Hepatocyte (in vitro differentiated cells): ENCODE measurements at regions not wholly inside any gene's neighbourhood (a gene's known extent, or its start where the extent isn't known, plus 50 kb on each side); places are given as distances from the start of the nearest gene placed in this dataset.

Source experiments
- DNase-seq: peaks from one replicate; pipeline ENCODE4 v3.0.0-alpha.2; 2016; ENCODE audit warnings: low spot score
- H2AFZ ChIP-seq: fragments of 200-600 bp; sonication (generic); 2 replicates; pipeline ENCODE4 v1.6.0; 2016; ENCODE audit warnings: antibody characterized with exemption, mild to moderate bottlenecking
- H3K27ac ChIP-seq: fragments of 200-600 bp; sonication (generic); 2 replicates; pipeline ENCODE4 v1.5.1; 2016; ENCODE audit warnings: mild to moderate bottlenecking
- H3K27me3 ChIP-seq: fragments of 200-600 bp; sonication (generic); 2 replicates; pipeline ENCODE4 v1.6.1; 2016
- H3K36me3 ChIP-seq: fragments of 200-600 bp; sonication (generic); replicated peaks from 2 replicates; pipeline ENCODE4 v1.5.1; 2016; ENCODE audit warnings: low read depth; ENCODE audit not compliant: insufficient read depth
- H3K4me1 ChIP-seq: fragments of 200-600 bp; sonication (generic); 2 replicates; pipeline ENCODE4 v1.5.1; 2016; ENCODE audit warnings: mild to moderate bottlenecking, moderate library complexity; ENCODE audit not compliant: insufficient read depth
- H3K4me2 ChIP-seq: fragments of 200-600 bp; sonication (generic); 2 replicates; pipeline ENCODE4 v1.6.0; 2016
- H3K4me3 ChIP-seq: fragments of 200-600 bp; sonication (generic); 2 replicates; pipeline ENCODE4 v1.5.1; 2016; ENCODE audit warnings: mild to moderate bottlenecking
- H3K79me2 ChIP-seq: fragments of 200-600 bp; sonication (generic); 2 replicates; pipeline ENCODE4 v1.6.0; 2017; ENCODE audit warnings: mild to moderate bottlenecking
- H3K9me2 ChIP-seq: fragments of 200-600 bp; sonication (generic); replicated peaks from 2 replicates; pipeline ENCODE4 v1.6.0; 2017; ENCODE audit warnings: mild to moderate bottlenecking; ENCODE audit not compliant: insufficient read depth
- H3K9me3 ChIP-seq: fragments of 200-600 bp; sonication (generic); 2 replicates; pipeline ENCODE4 v1.5.1; 2016; ENCODE audit warnings: low read depth, mild to moderate bottlenecking
- H4K20me1 ChIP-seq: fragments of 200-600 bp; sonication (generic); 2 replicates; pipeline ENCODE4 v1.6.0; 2016; ENCODE audit warnings: mild to moderate bottlenecking; ENCODE audit not compliant: insufficient read depth, poor library complexity, severe bottlenecking
- EZH2 ChIP-seq: fragments of 200-600 bp; sonication (generic); IDR thresholded peaks from 2 replicates; pipeline ENCODE4 v1.6.1; 2016; ENCODE audit warnings: antibody characterized with exemption, mild to moderate bottlenecking, borderline replicate concordance
- EZH2phosphoT487 ChIP-seq: fragments of 200-600 bp; sonication (generic); IDR thresholded peaks from one replicate; pipeline ENCODE4 v1.6.1; 2018; ENCODE audit warnings: antibody characterized with exemption, mild to moderate bottlenecking, low read depth, moderate library complexity; ENCODE audit not compliant: unreplicated experiment, severe bottlenecking
- WGBS: methylation state at CpG from one replicate; pipeline ENCODE4 v1.1.6; 2016; ENCODE audit warnings: low lambda C conversion rate; ENCODE audit errors: missing lambda C conversion rate; 5-methylcytosine and 5-hydroxymethylcytosine counted together
- TF ChIP-seq, protein P1 (sequence below): fragments of 200-600 bp; sonication (generic); IDR thresholded peaks from 2 replicates; pipeline ENCODE4 v1.5.1; 2016; ENCODE audit warnings: antibody characterized with exemption, mild to moderate bottlenecking; ENCODE audit not compliant: poor library complexity

DNA sequence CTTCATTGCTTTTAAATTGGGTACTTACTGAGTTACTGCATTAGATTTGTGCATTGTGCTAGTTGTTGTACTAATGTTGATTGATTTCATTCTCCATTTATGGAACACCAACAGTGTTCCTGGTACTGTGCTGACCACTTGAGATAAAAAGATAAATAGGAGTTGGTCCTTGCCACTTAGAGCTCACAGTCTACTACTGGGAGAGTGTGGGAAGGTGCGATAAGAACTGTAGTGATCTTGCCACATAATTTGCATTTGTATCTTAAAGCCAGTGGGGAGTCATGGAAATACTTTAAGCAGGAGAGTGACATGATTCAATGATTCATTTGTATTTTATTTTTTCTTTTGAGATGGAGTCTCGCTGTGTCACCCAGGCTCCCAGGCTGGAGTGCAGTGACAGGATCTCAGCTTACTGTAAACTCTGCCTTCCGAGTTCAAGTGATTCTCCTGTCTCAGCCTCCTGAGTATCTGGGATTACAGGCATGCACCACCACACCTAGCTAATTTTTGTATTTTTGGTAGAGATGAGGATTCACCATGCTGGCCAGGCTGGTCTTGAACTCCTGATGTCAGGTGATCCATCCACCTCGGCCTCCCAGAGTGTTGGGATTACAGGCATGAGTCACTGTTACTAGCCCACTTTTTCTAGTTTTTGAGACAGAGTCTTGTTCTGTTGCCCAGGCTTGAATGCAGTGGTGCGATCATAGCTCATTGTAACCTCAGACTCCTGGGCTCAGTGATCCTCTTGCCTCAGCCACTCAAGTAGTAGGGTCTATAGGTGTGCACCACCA, 51.2 kb upstream of the TMEM248 start:
- Histone ChIP-seq H3K4me2 (no peak overlapping the region), H3K4me3 (no peak overlapping the region), H3K36me3 (no peaks in the 10 kb centered on the region), H3K4me1 (peaks cover 3% of the 10 kb centered on the region), H3K79me2 (no peaks in the 10 kb centered on the region), H3K9me3 (no peaks in the 10 kb centered on the region), H3K27ac (no peak overlapping the region), H4K20me1 (no peaks in the 10 kb centered on the region), H2AFZ (no peak overlapping the region), H3K9me2 (no peaks in the 10 kb centered on the region), H3K27me3 (no peaks in the 10 kb centered on the region)
- TF ChIP-seq EZH2phosphoT487 (no peak), EZH2 (no peak)
- TF ChIP-seq, protein P1, sequence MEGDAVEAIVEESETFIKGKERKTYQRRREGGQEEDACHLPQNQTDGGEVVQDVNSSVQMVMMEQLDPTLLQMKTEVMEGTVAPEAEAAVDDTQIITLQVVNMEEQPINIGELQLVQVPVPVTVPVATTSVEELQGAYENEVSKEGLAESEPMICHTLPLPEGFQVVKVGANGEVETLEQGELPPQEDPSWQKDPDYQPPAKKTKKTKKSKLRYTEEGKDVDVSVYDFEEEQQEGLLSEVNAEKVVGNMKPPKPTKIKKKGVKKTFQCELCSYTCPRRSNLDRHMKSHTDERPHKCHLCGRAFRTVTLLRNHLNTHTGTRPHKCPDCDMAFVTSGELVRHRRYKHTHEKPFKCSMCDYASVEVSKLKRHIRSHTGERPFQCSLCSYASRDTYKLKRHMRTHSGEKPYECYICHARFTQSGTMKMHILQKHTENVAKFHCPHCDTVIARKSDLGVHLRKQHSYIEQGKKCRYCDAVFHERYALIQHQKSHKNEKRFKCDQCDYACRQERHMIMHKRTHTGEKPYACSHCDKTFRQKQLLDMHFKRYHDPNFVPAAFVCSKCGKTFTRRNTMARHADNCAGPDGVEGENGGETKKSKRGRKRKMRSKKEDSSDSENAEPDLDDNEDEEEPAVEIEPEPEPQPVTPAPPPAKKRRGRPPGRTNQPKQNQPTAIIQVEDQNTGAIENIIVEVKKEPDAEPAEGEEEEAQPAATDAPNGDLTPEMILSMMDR: no peak
- WGBS: 91% methylated on average over 5 of the region's 5 CpGs
- DNase-seq: no peak

DNA sequence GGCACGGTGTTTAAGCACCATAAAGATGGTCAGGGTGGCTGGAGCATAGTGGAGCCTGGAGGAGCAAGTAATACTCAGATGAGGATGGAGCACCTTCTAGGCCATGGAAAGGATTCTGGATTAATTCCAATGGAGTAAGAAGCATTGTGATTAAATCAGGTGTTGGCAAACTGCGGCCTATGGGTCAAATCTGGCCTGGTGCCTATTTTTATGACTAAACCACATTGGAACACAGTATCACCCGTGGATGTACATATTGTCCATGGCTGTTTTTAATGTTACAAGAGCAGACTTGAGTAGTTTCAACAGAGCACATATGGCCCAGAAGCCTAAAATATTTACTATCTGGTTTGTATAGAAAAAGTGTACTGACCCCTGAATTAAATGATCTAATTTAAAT, 49.9 kb upstream of the TMEM248 start:
- H4K20me1 ChIP-seq: no peaks in the 10 kb centered on the region
- TF ChIP-seq, protein P1: no peak
- TF ChIP-seq EZH2 (no peak), EZH2phosphoT487 (no peak)
- no peak overlapping the region for H3K4me3 ChIP-seq
- H3K36me3 ChIP-seq: no peaks in the 10 kb centered on the region
- H3K4me2 ChIP-seq: no peak overlapping the region
- no peak overlapping the region for H2AFZ ChIP-seq
- no peaks in the 10 kb centered on the region for H3K27me3 ChIP-seq
- H3K27ac ChIP-seq: no peak overlapping the region
- H3K4me1 ChIP-seq: peaks cover 3% of the 10 kb centered on the region
- WGBS: 98% methylated on average over 3 of the region's 3 CpGs
- H3K9me3 ChIP-seq: no peaks in the 10 kb centered on the region
- no peaks in the 10 kb centered on the region for H3K79me2 ChIP-seq
- no peaks in the 10 kb centered on the region for H3K9me2 ChIP-seq
- DNase-seq: no peak
